ENCODE measurements at regions not wholly inside any gene's neighbourhood (a gene's known extent, or its start where the extent isn't known, plus 50 kb on each side); places are given as distances from the start of the nearest gene placed in this dataset.
"Not testable (repeated sequence)": the region's sequence is repeated elsewhere in the genome, so short reads cannot be mapped to it uniquely, and the experiment has no call there.

- DNase-seq; intact Hi-C loops (cut with DNase I); H3K9me3 ChIP-seq; H3K27ac ChIP-seq; H3K27me3 ChIP-seq; H3K4me3 ChIP-seq; ATAC-seq; H3K36me3 ChIP-seq (replicated peaks in 1 of 2; ENCODE audit: insufficient read depth in 1 of 2, low read depth in 2 of 2); H3K4me1 ChIP-seq: not testable (repeated sequence)
- WGBS, 2 donors = no CpG with 5 or more reads among the region's 2 CpGs
Observed at GRCh38 chr1:143874625-143875024, 97.2 kb downstream of the FAM72C start.

DNA sequence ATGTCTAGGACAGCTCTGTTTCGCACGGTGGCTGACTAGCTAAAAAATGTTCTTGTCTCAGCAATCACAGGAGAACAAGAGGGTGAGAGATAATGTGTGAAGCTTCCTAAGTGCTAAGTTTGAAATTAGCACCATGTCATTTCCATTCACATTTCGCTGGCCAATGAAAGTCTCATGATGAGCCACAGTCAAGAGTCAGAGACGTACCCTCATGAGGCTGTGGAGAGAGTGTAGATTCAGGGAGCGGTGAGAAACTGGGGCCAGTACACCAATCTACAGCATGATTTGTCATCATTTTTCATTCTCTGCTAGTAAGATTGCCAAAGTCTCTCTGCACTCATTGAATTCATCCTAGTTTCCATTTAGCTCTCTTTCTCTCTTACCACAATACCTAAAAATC, 98.1 kb downstream of the FAM72C start:
- intact Hi-C loops (cut with DNase I); DNase-seq; ATAC-seq; H3K36me3 ChIP-seq (replicated peaks in 1 of 2; ENCODE audit: insufficient read depth in 1 of 2, low read depth in 2 of 2); H3K27me3 ChIP-seq; H3K4me1 ChIP-seq; H3K27ac ChIP-seq; H3K4me3 ChIP-seq; H3K9me3 ChIP-seq: not testable (repeated sequence)
- 50 to 52% methylated on average over 2 of the region's 5 CpGs for WGBS, 2 donors

DNA sequence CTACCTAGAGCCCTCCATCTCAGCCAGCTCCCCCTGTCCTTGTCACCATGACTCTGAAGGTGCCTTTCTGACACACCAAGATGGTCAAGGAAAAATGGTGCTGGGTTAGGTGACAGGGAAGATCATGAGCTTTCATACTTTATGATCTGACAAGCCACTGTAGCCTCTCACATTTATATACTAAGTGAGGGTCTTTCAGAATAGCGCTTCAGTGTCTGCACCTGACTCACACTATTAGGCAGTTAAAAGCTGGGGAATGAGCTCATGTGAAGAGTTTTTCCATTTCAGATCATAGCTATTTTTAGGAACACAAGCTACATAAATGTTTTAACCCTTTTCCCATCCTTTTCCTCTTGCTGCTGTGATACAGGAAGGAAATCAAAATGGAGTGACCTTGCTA, 101.4 kb downstream of the FAM72C start:
- H3K27ac ChIP-seq; intact Hi-C loops (cut with DNase I); DNase-seq; H3K36me3 ChIP-seq (replicated peaks in 1 of 2; ENCODE audit: insufficient read depth in 1 of 2, low read depth in 2 of 2); H3K4me1 ChIP-seq; ATAC-seq; H3K27me3 ChIP-seq; H3K9me3 ChIP-seq; H3K4me3 ChIP-seq: not testable (repeated sequence)
- 67% methylated on average over 1 of the region's 1 CpG; no CpG with 5 or more reads in 1 of the 2 donors for WGBS, 2 donors

- WGBS, 2 donors = 17 to 26% methylated on average over 3 of the region's 5 CpGs
- DNase-seq; ATAC-seq; H3K4me1 ChIP-seq; H3K27me3 ChIP-seq; H3K36me3 ChIP-seq (replicated peaks in 1 of 2; ENCODE audit: insufficient read depth in 1 of 2, low read depth in 2 of 2); H3K4me3 ChIP-seq; H3K9me3 ChIP-seq; intact Hi-C loops (cut with DNase I); H3K27ac ChIP-seq: not testable (repeated sequence)
Observed at GRCh38 chr1:143867590-143868220, 104.1 kb downstream of the FAM72C start.

- H3K9me3 ChIP-seq; H3K4me1 ChIP-seq; H3K27ac ChIP-seq; H3K27me3 ChIP-seq; H3K36me3 ChIP-seq (replicated peaks in 1 of 2; ENCODE audit: insufficient read depth in 1 of 2, low read depth in 2 of 2); DNase-seq; intact Hi-C loops (cut with DNase I); H3K4me3 ChIP-seq; ATAC-seq: not testable (repeated sequence)
- no CpG with 5 or more reads among the region's 1 CpG for WGBS, 2 donors
Observed at GRCh38 chr1:143863901-143864520, 107.8 kb downstream of the FAM72C start.

GRCh38 chr1:143862722-143863121, 109.1 kb downstream of the FAM72C start:
- H3K27ac ChIP-seq; ATAC-seq; H3K36me3 ChIP-seq (replicated peaks in 1 of 2; ENCODE audit: insufficient read depth in 1 of 2, low read depth in 2 of 2); intact Hi-C loops (cut with DNase I); H3K27me3 ChIP-seq; DNase-seq; H3K9me3 ChIP-seq; H3K4me3 ChIP-seq; H3K4me1 ChIP-seq: not testable (repeated sequence)
- 62% methylated on average over 4 of the region's 4 CpGs; no CpG with 5 or more reads in 1 of the 2 donors for WGBS, 2 donors

DNA sequence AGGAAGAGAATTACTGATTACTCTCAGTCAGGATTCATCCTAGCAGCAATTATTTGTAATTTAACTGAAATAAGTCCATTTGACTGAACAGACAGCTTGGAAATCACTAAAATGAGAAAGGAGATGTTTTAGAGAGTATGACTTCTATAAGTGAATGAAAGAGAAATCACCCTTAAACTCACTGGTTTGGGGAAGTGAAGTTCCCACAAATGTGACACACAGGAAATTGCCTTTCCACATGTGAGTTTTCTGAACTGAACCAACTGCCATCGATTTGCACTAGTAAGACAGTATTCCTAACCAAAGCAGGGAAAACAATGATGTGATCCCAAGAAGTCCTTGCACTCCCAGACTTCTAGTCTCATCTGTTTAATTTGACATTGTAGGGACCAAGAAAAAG, 110.5 kb downstream of the FAM72C start:
- no CpG with 5 or more reads among the region's 1 CpG for WGBS, 2 donors
- H3K36me3 ChIP-seq (replicated peaks in 1 of 2; ENCODE audit: insufficient read depth in 1 of 2, low read depth in 2 of 2); H3K4me1 ChIP-seq; H3K27ac ChIP-seq; H3K27me3 ChIP-seq; H3K4me3 ChIP-seq; DNase-seq; intact Hi-C loops (cut with DNase I); ATAC-seq; H3K9me3 ChIP-seq: not testable (repeated sequence)

DNA sequence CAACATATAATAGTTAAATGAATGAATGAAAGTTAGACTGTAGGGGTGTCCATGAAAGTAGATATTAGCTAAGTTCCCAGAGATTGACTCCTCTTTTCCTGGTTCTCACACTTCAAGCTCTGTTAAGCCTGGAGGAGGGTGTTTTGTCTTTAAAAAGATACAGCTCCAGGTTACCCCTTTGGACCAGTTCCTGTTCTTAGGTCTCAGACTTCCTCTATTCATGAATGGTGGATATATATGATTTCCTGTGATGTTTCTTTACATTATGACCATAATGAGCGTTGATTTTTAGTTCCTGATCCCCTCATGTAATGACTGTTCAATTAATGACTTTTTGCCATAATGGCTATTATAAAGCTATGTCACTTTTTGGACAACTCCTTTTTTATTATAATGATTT, 115.9 kb downstream of the FAM72C start:
- H3K36me3 ChIP-seq (replicated peaks in 1 of 2; ENCODE audit: insufficient read depth in 1 of 2, low read depth in 2 of 2); ATAC-seq; H3K4me1 ChIP-seq; intact Hi-C loops (cut with DNase I); H3K27me3 ChIP-seq; H3K4me3 ChIP-seq; DNase-seq; H3K9me3 ChIP-seq; H3K27ac ChIP-seq: not testable (repeated sequence)
- no CpG with 5 or more reads among the region's 1 CpG for WGBS, 2 donors

DNA sequence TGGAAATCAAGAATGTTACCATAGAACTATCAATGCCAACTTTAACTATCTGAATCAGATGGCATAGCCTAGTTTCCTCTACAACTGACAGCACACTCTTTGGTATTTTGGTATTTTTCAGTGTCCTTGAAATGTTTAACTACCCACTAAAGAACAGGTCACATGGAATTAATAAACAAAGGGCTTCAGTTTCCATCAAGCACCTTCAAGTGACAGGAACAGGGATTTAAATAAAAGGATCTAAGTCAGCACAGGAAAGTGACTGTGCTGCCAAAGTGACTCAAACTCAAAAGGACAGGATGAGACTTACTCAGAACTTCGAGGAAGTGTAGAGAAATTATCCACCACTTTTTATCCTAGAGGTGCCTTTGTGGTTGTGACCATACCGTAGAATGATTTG, 117.7 kb downstream of the FAM72C start:
- H3K9me3 ChIP-seq; DNase-seq; H3K27ac ChIP-seq; H3K36me3 ChIP-seq (replicated peaks in 1 of 2; ENCODE audit: insufficient read depth in 1 of 2, low read depth in 2 of 2); H3K27me3 ChIP-seq; H3K4me3 ChIP-seq; intact Hi-C loops (cut with DNase I); ATAC-seq; H3K4me1 ChIP-seq: not testable (repeated sequence)
- WGBS, 2 donors = no CpG with 5 or more reads among the region's 2 CpGs

DNA sequence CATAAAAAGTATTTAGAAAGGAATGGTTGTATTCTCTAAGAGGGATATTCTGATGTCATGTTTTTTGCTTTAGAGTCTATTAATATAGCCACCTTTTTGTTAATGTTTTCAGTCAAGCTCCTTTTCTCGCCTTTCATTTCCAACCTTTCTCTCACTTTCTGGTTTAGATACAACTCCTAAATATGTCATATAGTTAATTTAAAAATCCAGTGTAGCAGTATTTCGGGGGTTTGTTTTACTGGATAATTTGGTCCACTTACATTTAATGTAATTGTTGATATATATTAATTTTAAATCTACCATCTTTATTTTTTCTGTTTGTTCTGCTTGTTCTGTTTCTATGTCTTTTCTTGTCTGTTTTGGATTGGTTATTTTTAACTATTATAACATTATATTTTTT, 121.1 kb downstream of the FAM72C start:
- H3K36me3 ChIP-seq (replicated peaks in 1 of 2; ENCODE audit: insufficient read depth in 1 of 2, low read depth in 2 of 2); H3K9me3 ChIP-seq; H3K27me3 ChIP-seq; H3K27ac ChIP-seq; ATAC-seq; H3K4me1 ChIP-seq; intact Hi-C loops (cut with DNase I); DNase-seq; H3K4me3 ChIP-seq: not testable (repeated sequence)
- WGBS, 2 donors = 71 to 75% methylated on average over 2 of the region's 2 CpGs

- H3K27me3 ChIP-seq; H3K4me1 ChIP-seq; H3K36me3 ChIP-seq (replicated peaks in 1 of 2; ENCODE audit: insufficient read depth in 1 of 2, low read depth in 2 of 2); intact Hi-C loops (cut with DNase I); DNase-seq; H3K27ac ChIP-seq; ATAC-seq; H3K9me3 ChIP-seq; H3K4me3 ChIP-seq: not testable (repeated sequence)
Observed at GRCh38 chr1:143848859-143849258, 122.9 kb downstream of the FAM72C start.

DNA sequence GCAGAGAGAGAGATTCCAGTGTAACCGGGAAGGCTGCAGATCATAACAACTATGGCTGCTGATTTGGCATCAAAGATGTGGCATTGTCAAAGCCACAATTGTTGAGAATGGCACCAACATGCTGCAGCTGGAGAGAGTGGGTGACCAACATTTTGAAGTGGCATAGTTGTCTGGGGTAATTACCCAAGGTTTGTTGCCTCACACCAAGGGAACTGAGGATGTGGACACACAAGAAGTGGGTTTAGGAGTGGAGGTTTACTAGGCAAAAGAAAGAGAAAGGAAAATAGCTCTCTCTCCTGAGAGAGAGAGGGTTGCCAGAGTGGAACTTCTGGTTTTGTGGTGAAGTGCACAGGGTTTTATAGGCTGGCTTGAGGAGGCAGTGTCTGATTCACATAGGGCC, 126.6 kb downstream of the FAM72C start:
- H3K4me3 ChIP-seq; H3K4me1 ChIP-seq; H3K36me3 ChIP-seq (replicated peaks in 1 of 2; ENCODE audit: insufficient read depth in 1 of 2, low read depth in 2 of 2); intact Hi-C loops (cut with DNase I); ATAC-seq; H3K27me3 ChIP-seq; H3K9me3 ChIP-seq; H3K27ac ChIP-seq; DNase-seq: not testable (repeated sequence)
- no CpG with 5 or more reads among the region's 1 CpG for WGBS, 2 donors

Data from body of pancreas (tissue), 4 donors.